ENCODE measurements at regions not wholly inside any gene's neighbourhood (a gene's known extent, or its start where the extent isn't known, plus 50 kb on each side); places are given as distances from the start of the nearest gene placed in this dataset.
"Not testable (repeated sequence)": the region's sequence is repeated elsewhere in the genome, so short reads cannot be mapped to it uniquely, and the experiment has no call there.

DNA sequence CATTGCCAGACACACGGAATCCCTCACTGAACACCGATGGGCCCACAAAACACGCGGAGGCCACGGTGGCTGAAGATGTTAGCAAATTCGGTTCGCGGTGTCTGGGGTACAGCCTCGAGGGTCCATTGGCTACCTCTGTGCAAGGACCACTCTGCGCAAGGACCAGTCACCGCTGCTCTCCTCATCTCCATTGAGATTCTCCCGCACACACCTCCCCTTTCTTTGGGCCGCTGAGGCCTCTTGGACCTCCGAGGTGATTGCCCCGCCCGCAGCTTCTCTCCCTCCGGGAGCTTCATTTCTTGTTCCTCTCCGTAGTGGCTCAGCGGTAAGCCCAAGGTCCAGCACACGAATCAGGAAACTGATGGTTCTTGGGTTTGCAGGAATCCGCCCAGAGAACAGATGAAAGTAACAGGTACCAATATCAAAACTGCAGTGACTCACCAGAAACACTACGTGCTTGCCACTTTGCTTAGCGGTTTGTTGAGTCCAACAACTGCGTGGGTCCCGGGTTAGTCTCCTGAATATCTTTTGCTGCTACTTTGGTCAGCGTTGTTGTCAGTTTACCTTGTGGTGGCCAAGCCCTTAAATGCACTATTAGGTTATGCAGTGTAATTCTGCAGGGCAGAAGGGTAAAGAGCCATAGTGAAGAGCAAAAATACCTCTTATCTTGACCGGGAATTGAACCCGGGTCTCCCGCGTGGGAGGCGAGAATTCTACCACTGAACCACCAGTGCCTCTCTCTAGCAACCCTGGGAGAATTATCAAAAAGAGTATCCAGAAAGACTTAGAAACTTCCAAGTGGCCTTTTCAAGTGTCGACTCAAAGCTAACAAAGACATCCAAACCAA is 126.8 kb downstream of the PPIAL4A start:
- not testable (repeated sequence) for H3K27me3 Mint-ChIP-seq; H3K36me3 Mint-ChIP-seq (ENCODE audit: low read depth); H3K4me1 Mint-ChIP-seq (ENCODE audit: low read depth); H3K9me3 Mint-ChIP-seq
- peak overlapping the region; percentile 57 for H3K4me3 Mint-ChIP-seq
- peak; percentile 67 for DNase-seq
- H3K27ac Mint-ChIP-seq = peak overlapping the region; percentile 95

DNA sequence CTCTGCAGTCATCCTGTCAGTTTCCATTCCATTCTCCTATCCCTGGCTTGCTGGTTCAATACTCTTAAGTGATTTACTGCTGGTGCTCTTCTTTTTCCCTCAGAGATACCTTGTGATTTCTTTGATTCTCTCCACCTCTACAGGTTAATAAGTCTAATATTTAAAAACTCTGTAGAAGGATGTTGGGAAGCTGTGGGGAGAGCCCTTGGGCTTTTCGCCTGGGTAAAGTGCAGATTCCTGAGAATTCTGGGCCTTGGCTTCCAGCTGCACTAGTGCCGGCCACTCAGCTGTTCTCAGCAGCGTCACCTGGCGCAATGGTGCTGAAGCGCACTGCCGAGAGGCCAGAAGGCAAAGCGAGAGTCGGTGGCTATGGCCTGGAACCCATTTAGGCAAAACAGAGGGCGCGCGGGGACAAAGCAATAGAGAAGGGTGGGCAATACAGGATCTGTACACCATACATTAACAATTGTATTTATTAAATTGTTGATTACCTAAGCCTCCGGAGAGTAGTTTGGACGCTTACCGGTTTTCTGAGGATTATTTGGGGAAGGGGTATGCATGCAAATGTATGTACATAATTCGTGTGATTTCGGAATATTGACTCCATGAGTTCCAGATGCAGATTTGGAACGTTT is 130.3 kb downstream of the PPIAL4A start:
- not testable (repeated sequence) for H3K27ac Mint-ChIP-seq; H3K4me3 Mint-ChIP-seq; H3K9me3 Mint-ChIP-seq; DNase-seq; H3K36me3 Mint-ChIP-seq (ENCODE audit: low read depth); H3K27me3 Mint-ChIP-seq; H3K4me1 Mint-ChIP-seq (ENCODE audit: low read depth)

DNA sequence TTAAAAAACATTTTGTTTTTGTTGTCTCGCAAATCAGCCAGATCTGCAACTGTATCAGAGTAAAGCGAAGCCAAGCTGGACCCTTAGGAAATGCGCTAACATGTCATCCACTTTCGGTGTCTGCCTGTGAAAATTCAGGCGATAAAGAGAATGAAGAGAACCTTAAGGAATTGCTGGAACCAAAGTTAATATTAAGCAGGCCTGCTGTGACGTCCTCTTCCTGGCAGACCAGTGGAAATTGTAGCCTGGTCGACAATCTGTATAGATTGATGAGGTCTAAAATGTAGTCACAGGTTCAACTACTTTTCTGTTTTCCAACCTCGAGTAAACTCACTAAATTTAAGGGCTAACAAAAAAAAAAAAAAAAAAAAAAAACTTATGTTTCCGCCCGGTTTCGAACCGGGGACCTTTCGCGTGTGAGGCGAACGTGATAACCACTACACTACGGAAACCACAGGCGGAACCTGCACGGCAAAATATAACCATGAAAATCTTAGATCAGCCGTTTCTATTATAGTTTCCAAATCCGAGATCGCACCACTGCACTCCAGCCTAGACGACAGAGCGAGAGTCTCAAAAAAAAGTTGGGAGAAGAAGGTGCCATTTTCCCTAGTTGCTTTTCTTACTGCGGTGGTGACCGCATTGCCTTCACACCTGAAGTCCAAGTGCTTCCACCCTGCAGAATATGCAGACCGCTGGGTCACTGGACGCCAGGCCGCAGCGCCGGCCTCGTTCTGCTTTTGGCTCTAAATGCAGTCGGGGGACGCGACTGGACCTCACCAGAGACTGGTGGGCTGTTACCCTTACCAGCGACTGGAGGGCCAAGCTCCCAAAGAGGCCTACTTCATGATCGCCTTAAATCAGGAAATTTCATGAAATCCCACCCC is 131.0 kb downstream of the PPIAL4A start:
- not testable (repeated sequence) for H3K9me3 Mint-ChIP-seq; H3K36me3 Mint-ChIP-seq (ENCODE audit: low read depth); H3K27me3 Mint-ChIP-seq; H3K4me1 Mint-ChIP-seq (ENCODE audit: low read depth)
- H3K4me3 Mint-ChIP-seq = peak overlapping the region; percentile 23
- peak overlapping the region; percentile 90 for H3K27ac Mint-ChIP-seq
- DNase-seq = peak; percentile 50

DNA sequence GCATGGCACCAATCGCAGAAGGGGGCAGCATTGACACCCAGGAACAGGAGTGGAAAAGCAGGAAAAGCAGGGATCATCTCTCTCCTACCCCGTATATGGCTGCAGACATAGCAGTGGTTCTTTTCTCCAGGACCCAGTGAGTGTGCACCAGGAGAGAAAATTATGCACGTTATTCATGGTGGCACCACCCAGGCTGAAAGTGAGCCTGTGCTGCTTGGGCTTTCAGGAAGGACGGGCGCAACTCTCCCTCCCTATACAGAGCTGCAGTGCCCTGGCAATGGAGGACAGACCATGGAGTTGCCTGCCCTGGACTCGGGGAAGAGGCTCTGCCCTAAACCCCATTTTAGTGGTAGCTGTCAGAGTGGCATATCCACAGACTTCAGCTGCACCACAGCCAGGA is 132.1 kb downstream of the PPIAL4A start:
- H3K4me3 Mint-ChIP-seq; H3K27ac Mint-ChIP-seq; H3K9me3 Mint-ChIP-seq; H3K27me3 Mint-ChIP-seq; DNase-seq; H3K4me1 Mint-ChIP-seq (ENCODE audit: low read depth); H3K36me3 Mint-ChIP-seq (ENCODE audit: low read depth): not testable (repeated sequence)

DNA sequence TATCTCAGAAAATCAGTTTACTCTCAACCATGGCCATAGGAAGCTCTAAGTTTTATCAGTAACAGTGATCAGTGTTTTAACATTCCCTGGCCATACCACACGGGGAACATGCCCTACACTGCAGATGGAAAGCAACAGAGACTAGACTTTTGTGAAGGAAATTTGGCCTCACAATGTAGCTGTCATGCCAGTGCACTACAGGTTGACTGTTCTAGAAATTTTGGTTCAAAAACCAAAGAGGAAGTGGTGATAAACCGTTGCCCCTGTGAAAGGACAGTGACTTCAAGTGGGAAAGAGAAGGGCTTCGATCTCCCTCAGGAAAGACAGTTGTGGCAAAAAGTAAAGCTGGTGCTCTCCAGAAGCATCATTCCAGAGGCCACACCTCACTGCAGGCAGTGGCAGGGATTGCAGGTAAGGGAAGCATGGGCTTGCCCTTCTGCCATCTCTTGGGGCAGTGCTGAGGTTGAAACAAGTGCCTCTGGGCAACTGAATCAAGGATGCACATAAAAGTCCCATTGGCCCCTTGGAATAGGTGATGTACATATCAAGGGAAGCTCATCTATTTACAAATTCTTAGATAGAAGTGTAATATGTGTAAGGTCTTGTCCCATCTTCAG is 143.4 kb downstream of the PPIAL4A start:
- H3K4me3 Mint-ChIP-seq; H3K4me1 Mint-ChIP-seq (ENCODE audit: low read depth); H3K27me3 Mint-ChIP-seq; H3K9me3 Mint-ChIP-seq; H3K36me3 Mint-ChIP-seq (ENCODE audit: low read depth); DNase-seq; H3K27ac Mint-ChIP-seq: not testable (repeated sequence)

DNA sequence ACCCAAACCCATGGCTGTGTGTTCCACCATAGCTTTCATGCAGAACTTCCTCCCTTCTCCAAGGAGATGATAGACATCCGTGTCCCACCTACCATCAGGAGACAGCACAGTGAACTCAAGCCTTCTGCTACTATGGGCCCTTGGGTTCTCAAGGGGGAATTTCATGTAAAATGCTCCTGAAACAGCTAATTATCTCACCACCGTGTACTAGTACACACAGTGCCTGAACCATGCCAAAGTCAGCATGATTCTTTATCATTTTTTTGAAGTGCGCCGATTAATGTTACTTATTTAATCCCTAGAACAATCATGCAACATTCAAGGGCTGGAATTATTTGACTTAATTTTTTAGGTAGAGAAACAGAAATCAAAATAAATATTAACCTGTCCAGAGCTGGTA is 147.2 kb downstream of the PPIAL4A start:
- not testable (repeated sequence) for H3K27ac Mint-ChIP-seq; DNase-seq; H3K36me3 Mint-ChIP-seq (ENCODE audit: low read depth); H3K9me3 Mint-ChIP-seq; H3K4me3 Mint-ChIP-seq; H3K27me3 Mint-ChIP-seq; H3K4me1 Mint-ChIP-seq (ENCODE audit: low read depth)

DNA sequence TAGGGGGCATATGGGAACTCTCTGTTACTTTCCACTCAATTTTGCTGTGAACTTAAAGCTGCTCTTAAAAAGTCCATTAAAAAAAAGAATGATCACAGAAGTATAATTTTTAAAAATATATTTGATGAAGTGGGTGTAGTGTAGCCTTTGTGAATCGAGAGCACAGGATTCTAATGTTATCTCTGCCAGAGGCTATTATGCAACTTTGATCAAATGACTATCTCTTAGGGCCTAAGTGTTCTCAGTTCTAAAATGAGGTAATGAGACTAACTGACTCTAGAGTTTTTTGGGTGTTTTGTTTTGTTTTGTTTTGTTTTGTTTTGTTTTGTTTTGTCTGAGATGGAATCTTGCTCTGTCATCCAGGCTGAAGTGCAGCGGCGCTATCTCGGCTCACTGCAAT is 143.2 kb downstream of the FAM72B start:
- not testable (repeated sequence) for H3K27me3 Mint-ChIP-seq; H3K4me3 Mint-ChIP-seq; H3K9me3 Mint-ChIP-seq; DNase-seq; H3K36me3 Mint-ChIP-seq (ENCODE audit: low read depth); H3K4me1 Mint-ChIP-seq (ENCODE audit: low read depth); H3K27ac Mint-ChIP-seq

DNA sequence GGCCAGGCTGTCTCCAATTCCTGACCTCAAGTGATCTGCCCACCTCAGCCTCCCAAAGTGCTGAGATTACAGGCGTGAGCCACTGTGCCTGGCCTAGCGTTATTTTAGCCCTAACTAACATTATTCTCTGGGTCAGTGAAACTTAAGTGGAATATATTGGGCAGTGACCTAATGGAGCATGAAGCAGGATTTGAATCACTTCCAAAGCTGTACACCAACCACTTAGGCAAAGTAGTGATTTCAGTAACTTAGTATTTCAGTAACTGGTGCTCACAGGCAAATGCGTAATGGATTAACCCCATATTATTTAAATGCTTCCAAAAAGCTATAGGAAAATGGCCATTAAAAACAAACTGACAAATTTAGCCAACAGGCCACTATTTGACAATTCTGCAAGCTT is 142.6 kb downstream of the FAM72B start:
- not testable (repeated sequence) for H3K36me3 Mint-ChIP-seq (ENCODE audit: low read depth); H3K4me1 Mint-ChIP-seq (ENCODE audit: low read depth); H3K27ac Mint-ChIP-seq; H3K27me3 Mint-ChIP-seq; H3K4me3 Mint-ChIP-seq; H3K9me3 Mint-ChIP-seq; DNase-seq

DNA sequence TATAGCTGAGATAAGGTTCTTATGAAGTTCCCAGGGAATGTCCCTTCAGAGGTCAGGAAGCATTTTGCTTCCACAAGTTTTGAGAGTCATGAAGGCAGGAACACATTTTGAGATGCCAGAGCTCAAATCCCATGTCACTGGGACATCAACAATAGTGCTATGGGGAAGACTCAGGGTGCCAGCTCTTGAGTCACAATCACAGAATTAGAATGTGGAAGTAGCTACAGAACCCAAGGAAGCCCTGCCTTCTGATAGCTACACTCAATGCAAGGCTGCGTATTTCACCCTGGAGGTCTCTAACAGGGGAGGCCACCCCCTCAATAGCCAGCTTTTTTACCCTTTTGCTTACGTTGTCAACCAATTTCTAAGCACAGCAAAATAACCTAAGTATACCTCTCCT is 141.3 kb downstream of the FAM72B start:
- not testable (repeated sequence) for H3K9me3 Mint-ChIP-seq; H3K4me3 Mint-ChIP-seq; DNase-seq; H3K27ac Mint-ChIP-seq; H3K36me3 Mint-ChIP-seq (ENCODE audit: low read depth); H3K27me3 Mint-ChIP-seq; H3K4me1 Mint-ChIP-seq (ENCODE audit: low read depth)

DNA sequence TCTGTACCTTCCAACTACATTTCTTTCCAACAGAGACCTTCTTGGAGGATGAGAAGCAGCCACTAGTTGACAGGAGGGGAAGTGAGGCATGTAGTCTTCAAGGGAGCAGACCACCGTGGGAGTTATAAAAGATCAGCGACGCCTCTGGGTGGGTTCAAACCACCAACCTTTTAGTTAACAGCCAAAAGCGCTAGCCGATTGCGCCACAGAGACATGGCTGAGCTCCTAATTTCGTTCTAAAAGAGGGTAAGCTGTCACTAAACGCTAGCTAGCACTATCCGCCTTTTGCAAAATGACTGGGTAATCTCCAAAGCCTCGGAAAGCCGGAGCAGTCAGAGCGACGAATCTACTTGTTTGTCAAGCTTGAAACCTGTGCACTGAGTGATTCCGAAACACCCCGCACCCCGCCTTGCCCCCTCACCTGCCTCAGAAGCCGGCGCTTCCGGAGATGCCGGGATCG is 135.8 kb downstream of the FAM72B start:
- not testable (repeated sequence) for H3K36me3 Mint-ChIP-seq (ENCODE audit: low read depth); H3K27ac Mint-ChIP-seq; H3K4me3 Mint-ChIP-seq; H3K9me3 Mint-ChIP-seq; H3K4me1 Mint-ChIP-seq (ENCODE audit: low read depth)
- peak; percentile 47 for DNase-seq
- H3K27me3 Mint-ChIP-seq = peaks cover 16% of the 10 kb centered on the region

DNA sequence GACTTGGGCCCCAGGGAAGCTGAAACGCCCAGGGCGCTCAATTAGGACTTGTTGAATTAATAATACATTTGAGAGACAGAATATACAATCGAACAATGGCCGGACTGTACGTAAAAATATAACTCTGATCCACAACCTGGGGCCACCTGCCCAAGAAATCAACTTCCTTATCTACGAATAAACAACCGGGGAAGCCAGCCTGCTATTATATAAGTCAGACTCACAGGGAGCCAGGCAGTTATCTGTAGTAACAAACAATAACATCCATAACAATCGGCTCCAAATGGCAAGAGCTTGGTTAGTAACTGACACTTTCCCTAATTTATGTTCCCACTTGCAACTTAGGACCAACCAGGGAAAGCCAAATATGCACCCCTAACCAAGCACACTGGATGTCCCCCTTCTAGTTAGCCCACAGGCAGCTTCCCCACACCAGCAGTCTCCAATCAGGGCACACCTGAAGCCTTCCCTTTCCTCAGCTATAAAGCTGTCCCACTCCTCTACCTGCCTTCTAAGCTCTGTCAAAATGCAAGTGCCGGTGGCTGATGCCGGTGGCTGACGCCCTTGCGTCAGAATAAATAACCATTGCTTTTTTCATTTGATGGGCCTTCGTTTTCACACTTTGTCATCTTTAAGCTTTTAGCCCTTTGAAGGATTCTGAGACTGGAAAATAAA is 135.2 kb downstream of the FAM72B start:
- H3K4me3 Mint-ChIP-seq; H3K4me1 Mint-ChIP-seq (ENCODE audit: low read depth); DNase-seq; H3K27ac Mint-ChIP-seq; H3K9me3 Mint-ChIP-seq; H3K36me3 Mint-ChIP-seq (ENCODE audit: low read depth): not testable (repeated sequence)
- H3K27me3 Mint-ChIP-seq = peaks cover 16% of the 10 kb centered on the region

DNA sequence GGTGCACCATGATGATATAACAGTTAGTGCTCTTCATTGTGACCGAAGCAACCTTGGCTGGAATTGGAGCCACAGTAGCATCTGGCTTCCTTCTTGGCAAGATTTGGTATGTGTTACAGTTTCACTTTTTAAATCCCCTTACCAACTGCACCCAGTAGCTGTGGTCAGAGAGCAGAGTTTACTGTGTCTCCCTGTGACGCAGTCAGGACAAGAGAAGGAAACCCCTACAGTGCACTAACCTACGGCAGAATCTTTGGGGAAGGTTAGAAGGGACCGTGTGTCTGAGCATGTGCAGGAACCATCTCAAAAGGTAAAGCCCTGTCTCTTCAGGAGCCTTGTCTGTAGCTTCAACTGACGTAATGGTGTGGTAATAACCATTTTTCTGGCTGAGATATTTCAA is 134.0 kb downstream of the FAM72B start:
- not testable (repeated sequence) for H3K4me1 Mint-ChIP-seq (ENCODE audit: low read depth); H3K9me3 Mint-ChIP-seq; H3K27ac Mint-ChIP-seq; H3K36me3 Mint-ChIP-seq (ENCODE audit: low read depth); H3K4me3 Mint-ChIP-seq; DNase-seq
- peaks cover 16% of the 10 kb centered on the region for H3K27me3 Mint-ChIP-seq

DNA sequence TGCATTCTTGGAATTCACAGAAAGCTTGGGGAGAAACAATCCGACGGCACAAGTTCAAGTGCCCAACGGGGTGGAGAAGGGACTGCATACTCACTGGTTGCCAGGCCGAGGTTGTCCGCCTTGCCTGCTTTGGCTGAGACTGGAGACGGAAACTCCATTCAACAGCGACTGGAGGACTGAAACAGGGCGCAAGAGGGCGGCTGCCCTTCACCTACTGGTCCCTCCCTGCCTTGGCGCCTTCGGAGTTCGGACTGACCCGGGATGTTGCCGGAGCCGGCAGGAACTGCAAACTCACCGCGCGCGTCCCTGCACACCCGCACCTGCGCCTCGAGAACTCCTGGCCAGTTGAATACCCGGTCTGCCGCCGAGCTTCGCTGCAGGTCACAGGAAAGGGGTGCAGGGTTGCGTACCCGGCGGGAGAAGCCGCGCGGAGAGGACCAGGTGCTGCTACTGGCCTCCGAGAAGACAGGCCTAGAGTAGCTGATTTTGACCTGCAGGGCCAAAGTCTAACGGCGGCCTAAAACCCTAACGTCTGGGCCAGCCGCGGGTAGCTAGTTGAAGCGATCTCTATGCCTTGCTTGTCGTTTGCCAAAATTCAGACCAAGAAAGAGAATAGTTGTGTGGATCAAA is 132.9 kb downstream of the FAM72B start:
- H3K27me3 Mint-ChIP-seq = peaks cover 16% of the 10 kb centered on the region
- H3K27ac Mint-ChIP-seq; DNase-seq; H3K4me3 Mint-ChIP-seq; H3K4me1 Mint-ChIP-seq (ENCODE audit: low read depth); H3K9me3 Mint-ChIP-seq; H3K36me3 Mint-ChIP-seq (ENCODE audit: low read depth): not testable (repeated sequence)

Data from activated T-cell treated with anti-CD3 and anti-CD28 coated beads, Interleukin-2, amount 50 U/mL, for 24 hours (primary cell).